H9 (cell line): ENCODE measurements at regions not wholly inside any gene's neighbourhood (a gene's known extent, or its start where the extent isn't known, plus 50 kb on each side); places are given as distances from the start of the nearest gene placed in this dataset.
A peak's percentile ranks its signal among the peaks of the same experiment; 100 is the strongest.

Experiments
- DNase-seq: peaks from one replicate; pipeline ENCODE4 v3.0.0-alpha.2; 2017
- H2AFZ ChIP-seq: one replicate; pipeline ENCODE4 v1.6.1; 2013; ENCODE audit warnings: mild to moderate bottlenecking, low read length, control low read depth, moderate library complexity
- H2AK5ac ChIP-seq: 2 replicates; pipeline ENCODE4 v1.6.1; 2013; ENCODE audit warnings: low read length, control low read depth, mixed read lengths; ENCODE audit not compliant: insufficient read length
- H2BK120ac ChIP-seq: one replicate; pipeline ENCODE4 v1.6.1; 2013; ENCODE audit warnings: low read depth, mild to moderate bottlenecking, low read length, control low read depth, inconsistent platforms; ENCODE audit not compliant: poor library complexity, severe bottlenecking
- H2BK12ac ChIP-seq: 2 replicates; pipeline ENCODE4 v1.6.1; 2013; ENCODE audit warnings: low read length, control low read depth, mixed read lengths, low read depth; ENCODE audit not compliant: insufficient read length
- H2BK15ac ChIP-seq: 2 replicates; pipeline ENCODE4 v1.6.1; 2013; ENCODE audit warnings: low read depth, low read length, control low read depth
- H2BK20ac ChIP-seq: one replicate; pipeline ENCODE4 v1.6.1; 2013; ENCODE audit warnings: low read depth, mild to moderate bottlenecking, low read length, control low read depth, inconsistent platforms; ENCODE audit not compliant: poor library complexity, severe bottlenecking
- H2BK5ac ChIP-seq: 2 replicates; pipeline ENCODE4 v1.6.1; 2013; ENCODE audit warnings: low read length, control low read depth, mixed read lengths; ENCODE audit not compliant: insufficient read length
- H3K14ac ChIP-seq: 2 replicates; pipeline ENCODE4 v1.6.1; 2013; ENCODE audit warnings: low read length, control low read depth; ENCODE audit not compliant: insufficient read depth
- H3K18ac ChIP-seq: 2 replicates; pipeline ENCODE4 v1.6.1; 2013; ENCODE audit warnings: low read depth, mild to moderate bottlenecking, mixed read lengths, low read length, control low read depth; ENCODE audit not compliant: insufficient read length
- H3K23ac ChIP-seq: 2 replicates; pipeline ENCODE4 v1.6.1; 2013; ENCODE audit warnings: low read length, control low read depth, mixed read lengths, low read depth; ENCODE audit not compliant: insufficient read length
- H3K23me2 ChIP-seq: 2 replicates; pipeline ENCODE4 v1.6.1; 2013; ENCODE audit warnings: low read depth, mild to moderate bottlenecking, mixed read lengths, low read length, control low read depth; ENCODE audit not compliant: insufficient read length, poor library complexity, severe bottlenecking
- H3K27ac ChIP-seq: 2 replicates; pipeline ENCODE4 v1.5.1; 2013; ENCODE audit warnings: low read length, control low read depth, mixed read lengths, low read depth; ENCODE audit not compliant: insufficient read length
- H3K27me3 ChIP-seq: 2 replicates; pipeline ENCODE4 v1.6.1; 2013; ENCODE audit warnings: low read length, control low read depth, inconsistent platforms; ENCODE audit not compliant: insufficient read depth
- H3K4ac ChIP-seq: 2 replicates; pipeline ENCODE4 v1.6.1; 2013; ENCODE audit warnings: low read depth, mild to moderate bottlenecking, control low read depth, inconsistent platforms, low read length, moderate library complexity
- H3K4me1 ChIP-seq: 2 replicates; pipeline ENCODE4 v1.6.1; 2013; ENCODE audit warnings: low read length, control low read depth, inconsistent platforms; ENCODE audit not compliant: insufficient read depth
- H3K4me2 ChIP-seq: 2 replicates; pipeline ENCODE4 v1.6.1; 2013; ENCODE audit warnings: low read length, control low read depth, mixed read lengths; ENCODE audit not compliant: insufficient read length, insufficient read depth
- H3K56ac ChIP-seq: 2 replicates; pipeline ENCODE4 v1.6.1; 2013; ENCODE audit warnings: low read depth, mild to moderate bottlenecking, mixed read lengths, low read length, control low read depth; ENCODE audit not compliant: insufficient read length
- H3K79me1 ChIP-seq: 2 replicates; pipeline ENCODE4 v1.6.1; 2013; ENCODE audit warnings: low read depth, mild to moderate bottlenecking, moderate library complexity, low read length, control low read depth, inconsistent platforms; ENCODE audit not compliant: insufficient read depth, poor library complexity, severe bottlenecking
- H3K79me2 ChIP-seq: 2 replicates; pipeline ENCODE4 v1.6.1; 2013; ENCODE audit warnings: low read length, control low read depth, inconsistent platforms; ENCODE audit not compliant: insufficient read depth
- H3K9ac ChIP-seq: 2 replicates; pipeline ENCODE4 v1.6.1; 2013; ENCODE audit warnings: low read length, control low read depth, mixed read lengths; ENCODE audit not compliant: insufficient read length; ENCODE audit errors: extremely low read depth
- H3K9me3 ChIP-seq: one replicate; pipeline ENCODE4 v1.6.1; 2013; ENCODE audit warnings: low read depth, low read length, inconsistent platforms; ENCODE audit not compliant: control insufficient read depth
- H3T11ph ChIP-seq: one replicate; pipeline ENCODE4 v1.6.1; 2013; ENCODE audit warnings: mild to moderate bottlenecking, low read length, control low read depth, inconsistent platforms
- H4K20me1 ChIP-seq: one replicate; pipeline ENCODE4 v1.6.1; 2013; ENCODE audit not compliant: control insufficient read depth, insufficient read length, insufficient read depth
- H4K5ac ChIP-seq: 2 replicates; pipeline ENCODE4 v1.6.1; 2013; ENCODE audit warnings: low read depth, mild to moderate bottlenecking, mixed read lengths, low read length, control low read depth; ENCODE audit not compliant: insufficient read length
- H4K8ac ChIP-seq: replicated peaks from 2 replicates; pipeline ENCODE4 v1.6.1; 2013; ENCODE audit warnings: low read length, control low read depth, mixed read lengths, low read depth; ENCODE audit not compliant: insufficient read length
- H4K91ac ChIP-seq: 2 replicates; pipeline ENCODE4 v1.6.1; 2013; ENCODE audit warnings: low read depth, mild to moderate bottlenecking, moderate library complexity, mixed read lengths, low read length, control low read depth; ENCODE audit not compliant: insufficient read length
- H3K27ac Mint-ChIP-seq, 3 experiments: 2 replicates in 2 of 3; 3 replicates in 1 of 3; pipeline ENCODE4 v1.8.0; 2020 to 2021; ENCODE audit warnings: mixed read lengths in 3 of 3, mild to moderate bottlenecking in 1 of 3, moderate library complexity in 1 of 3
- H3K27me3 Mint-ChIP-seq: 2 replicates; pipeline ENCODE4 v1.8.0; 2021; ENCODE audit warnings: low read depth, mild to moderate bottlenecking, moderate library complexity, mixed read lengths
- H3K36me3 Mint-ChIP-seq, 3 experiments: 2 replicates in 2 of 3; 3 replicates in 1 of 3; pipeline ENCODE4 v1.8.0; 2020 to 2021; ENCODE audit warnings: low read depth in 3 of 3, mixed read lengths in 3 of 3; ENCODE audit not compliant: insufficient read depth in 1 of 3
- H3K4me1 Mint-ChIP-seq, 2 experiments: 2 replicates each; pipeline ENCODE4 v1.8.0; 2020; ENCODE audit warnings: mixed read lengths in 2 of 2
- H3K4me3 Mint-ChIP-seq, 2 experiments: 2 replicates in 1 of 2; 3 replicates in 1 of 2; pipeline ENCODE4 v1.8.0; 2020 to 2021; ENCODE audit warnings: mild to moderate bottlenecking in 2 of 2, mixed read lengths in 2 of 2, moderate library complexity in 1 of 2
- H3K9me3 Mint-ChIP-seq, 2 experiments: 2 replicates in 1 of 2; 3 replicates in 1 of 2; pipeline ENCODE4 v1.8.0; 2020; ENCODE audit warnings: mild to moderate bottlenecking in 2 of 2, mixed read lengths in 2 of 2, moderate library complexity in 1 of 2
- WGBS: extraction: QIAGEN DNeasy Blood & Tissue Kit; methylation state at CpG from one replicate; pipeline ENCODE4 v1.1.7; 2013; ENCODE audit warnings: missing lambda C conversion rate, low lambda C conversion rate, mixed read lengths; ENCODE audit not compliant: insufficient read length; ENCODE audit errors: extremely low coverage; 5-methylcytosine and 5-hydroxymethylcytosine counted together
- TF ChIP-seq, protein P1 (sequence below): fragments of 200-600 bp; sonication (generic); conservative IDR thresholded peaks from 3 replicates; pipeline ENCODE4 v1.8.0; 2021; ENCODE audit warnings: antibody characterized with exemption, mild to moderate bottlenecking

DNA sequence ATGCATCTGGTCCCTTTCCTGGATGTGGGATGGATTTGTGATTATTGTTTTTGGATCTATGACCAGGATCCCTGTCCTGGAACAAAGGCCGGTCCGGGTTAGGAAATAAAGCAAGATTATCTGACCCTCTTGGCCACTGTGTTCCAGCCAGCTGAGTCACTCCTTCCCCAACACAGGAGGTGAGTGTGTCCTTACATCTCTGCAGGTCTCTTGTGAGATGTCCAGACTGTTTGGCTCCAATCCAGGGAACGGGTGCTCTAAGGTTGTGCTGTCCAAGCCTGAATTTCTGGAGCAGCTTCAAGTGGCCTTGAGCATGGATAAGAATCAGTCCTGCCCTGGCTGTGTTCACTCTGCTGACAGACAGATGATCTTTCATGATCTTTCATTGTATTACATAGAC, 136.5 kb upstream of the CCL2 start:
- H3K4me1 Mint-ChIP-seq = peaks cover 0 to 4% of the 10 kb centered on the region in 2 experiments; a peak in 2 of 4 replicates
- H3K36me3 Mint-ChIP-seq = no peaks in the 10 kb centered on the region; a peak in 1 of 7 replicates
- H2BK15ac ChIP-seq = no peak overlapping the region
- no peak overlapping the region for H3K4me3 Mint-ChIP-seq
- H2BK120ac ChIP-seq = no peak overlapping the region
- H2AFZ ChIP-seq = no peak overlapping the region
- no peaks in the 10 kb centered on the region for H3K4me1 ChIP-seq
- no peak overlapping the region for H3K27ac ChIP-seq
- no peak overlapping the region for H2BK20ac ChIP-seq
- H4K91ac ChIP-seq = no peak overlapping the region
- no peaks in the 10 kb centered on the region for H3K79me2 ChIP-seq
- no peaks in the 10 kb centered on the region for H4K20me1 ChIP-seq
- H3K23me2 ChIP-seq = no peaks in the 10 kb centered on the region
- no peak overlapping the region for H2AK5ac ChIP-seq
- no peaks in the 10 kb centered on the region for H3K9me3 Mint-ChIP-seq
- no peak overlapping the region for H3K23ac ChIP-seq
- no peak overlapping the region for H3T11ph ChIP-seq
- no peak overlapping the region for H2BK5ac ChIP-seq
- WGBS = no CpG with 5 or more reads among the region's 3 CpGs
- H3K27me3 ChIP-seq = no peaks in the 10 kb centered on the region
- no peaks in the 10 kb centered on the region for H3K79me1 ChIP-seq
- no peak overlapping the region for H3K56ac ChIP-seq
- TF ChIP-seq, protein P1, sequence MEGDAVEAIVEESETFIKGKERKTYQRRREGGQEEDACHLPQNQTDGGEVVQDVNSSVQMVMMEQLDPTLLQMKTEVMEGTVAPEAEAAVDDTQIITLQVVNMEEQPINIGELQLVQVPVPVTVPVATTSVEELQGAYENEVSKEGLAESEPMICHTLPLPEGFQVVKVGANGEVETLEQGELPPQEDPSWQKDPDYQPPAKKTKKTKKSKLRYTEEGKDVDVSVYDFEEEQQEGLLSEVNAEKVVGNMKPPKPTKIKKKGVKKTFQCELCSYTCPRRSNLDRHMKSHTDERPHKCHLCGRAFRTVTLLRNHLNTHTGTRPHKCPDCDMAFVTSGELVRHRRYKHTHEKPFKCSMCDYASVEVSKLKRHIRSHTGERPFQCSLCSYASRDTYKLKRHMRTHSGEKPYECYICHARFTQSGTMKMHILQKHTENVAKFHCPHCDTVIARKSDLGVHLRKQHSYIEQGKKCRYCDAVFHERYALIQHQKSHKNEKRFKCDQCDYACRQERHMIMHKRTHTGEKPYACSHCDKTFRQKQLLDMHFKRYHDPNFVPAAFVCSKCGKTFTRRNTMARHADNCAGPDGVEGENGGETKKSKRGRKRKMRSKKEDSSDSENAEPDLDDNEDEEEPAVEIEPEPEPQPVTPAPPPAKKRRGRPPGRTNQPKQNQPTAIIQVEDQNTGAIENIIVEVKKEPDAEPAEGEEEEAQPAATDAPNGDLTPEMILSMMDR = no peak
- H2BK12ac ChIP-seq = no peak overlapping the region
- H3K9me3 ChIP-seq = no peaks in the 10 kb centered on the region
- H3K18ac ChIP-seq = no peak overlapping the region
- H3K27ac Mint-ChIP-seq = no peak overlapping the region
- no peak overlapping the region for H4K8ac ChIP-seq
- no peak overlapping the region for H3K4ac ChIP-seq
- H3K14ac ChIP-seq = no peak overlapping the region
- H4K5ac ChIP-seq = no peak overlapping the region
- DNase-seq = peak; percentile 13
- H3K27me3 Mint-ChIP-seq = peaks cover 4% of the 10 kb centered on the region
- H3K4me2 ChIP-seq = no peak overlapping the region
- H3K9ac ChIP-seq = no peak overlapping the region
